ENCODE measurements at regions not wholly inside any gene's neighbourhood (a gene's known extent, or its start where the extent isn't known, plus 50 kb on each side); places are given as distances from the start of the nearest gene placed in this dataset.

DNA sequence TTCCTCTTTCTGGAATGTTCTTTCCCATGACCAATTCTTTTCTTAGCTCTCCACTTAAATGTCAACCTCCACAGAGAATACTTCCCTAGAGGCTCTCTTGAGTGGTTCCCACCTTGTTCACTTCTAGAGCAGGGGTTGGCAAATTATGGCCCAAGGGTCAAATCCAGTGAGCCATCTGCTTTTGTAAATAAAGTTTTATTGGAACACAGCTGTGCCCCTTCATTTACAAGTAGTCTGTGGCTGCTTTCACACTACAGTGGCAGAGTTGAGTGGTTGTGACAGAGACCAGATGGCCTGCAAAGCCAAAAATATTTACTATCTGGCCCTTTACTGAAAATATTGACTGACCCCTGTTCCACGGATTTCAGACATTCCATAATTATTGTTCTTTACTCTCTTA lies 166.2 kb downstream of the WNT5A start (continued):
- no peak for TF ChIP-seq GATAD2B (conservative IDR thresholded peaks at IDR 0.05; ENCODE audit: low read depth)

DNA sequence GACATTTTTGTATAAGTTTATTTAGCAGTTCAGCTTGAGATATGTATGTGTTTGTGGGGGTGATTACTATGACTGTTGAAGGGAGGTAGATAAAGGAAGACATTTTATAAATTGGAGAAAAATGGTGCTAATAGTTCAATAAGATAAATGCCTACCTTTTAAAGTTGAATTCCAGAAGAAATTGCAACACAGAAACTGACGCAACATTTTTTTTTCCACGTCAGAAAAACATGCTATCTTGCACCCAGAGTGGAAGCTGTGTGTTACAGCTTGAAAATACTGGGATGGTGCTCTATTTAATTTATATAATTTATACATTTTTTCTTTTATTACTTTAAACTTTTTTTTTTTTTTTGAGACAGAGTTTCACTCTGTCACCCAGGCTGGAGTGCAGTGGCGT lies 171.7 kb downstream of the WNT5A start:
- H3K4me3 ChIP-seq, result no peak overlapping the region
- ATAC-seq (no peak), DNase-seq (ENCODE audit: low read depth, low spot score) (no peak), FAIRE-seq (no peak)
- intact Hi-C loops (cut with micrococcal nuclease; ENCODE audit: unreplicated experiment), result no loop called here
- in situ Hi-C loops (cut with MboI), result no loop called here
- CTCF ChIA-PET, result no interaction called here
- H3K4me1 ChIP-seq (ENCODE audit: control insufficient read depth, insufficient read depth, low read length), result no peaks in the 10 kb centered on the region
- no peak overlapping the region for H2AFZ ChIP-seq (ENCODE audit: control insufficient read depth, low read depth, low read length)
- RAD21 ChIA-PET (ENCODE audit: unreplicated experiment), result no interaction called here
- no peak overlapping the region for H3K9ac ChIP-seq (ENCODE audit: control insufficient read depth, insufficient read depth, low read length)
- SMC1A ChIA-PET (ENCODE audit: uncharacterized antibody, unreplicated experiment), result interaction anchor here (0.9 kb wide), 1 partner anchor 407 kb away, joined by 4 read pairs; no protein-coding TSS in a partner anchor
- H3K27ac ChIP-seq (ENCODE audit: control insufficient read depth, insufficient read depth), result no peak overlapping the region
- H3K9me3 ChIP-seq (replicated peaks; ENCODE audit: control insufficient read depth, insufficient read depth, low read length), result no peaks in the 10 kb centered on the region
- 64% methylated on average over 2 of the region's 3 CpGs for WGBS (ENCODE audit: insufficient coverage, insufficient replicate concordance, low lambda C conversion rate, missing lambda C conversion rate)
- peaks cover 0 to 2% of the 10 kb centered on the region in 2 experiments; a peak in 1 of 4 replicates for H3K27me3 ChIP-seq (replicated peaks in 1 of 2; ENCODE audit: control insufficient read depth in 2 of 2, insufficient read depth in 2 of 2, low read length in 1 of 2)
- no peaks in the 10 kb centered on the region for H4K20me1 ChIP-seq (ENCODE audit: control insufficient read depth, insufficient read depth)
- no TSS peak for BruUV-seq (replicated peaks)
- H3K4me2 ChIP-seq (ENCODE audit: control insufficient read depth, insufficient read depth), result no peak overlapping the region
- H3K79me2 ChIP-seq (ENCODE audit: control insufficient read depth, insufficient read depth, low read length), result no peaks in the 10 kb centered on the region
- no peaks in the 10 kb centered on the region for H3K36me3 ChIP-seq (ENCODE audit: control insufficient read depth in 2 of 2, insufficient read depth in 2 of 2, low read length in 1 of 2)
- POLR2A ChIA-PET, result no interaction called here
- TF ChIP-seq, protein P1, sequence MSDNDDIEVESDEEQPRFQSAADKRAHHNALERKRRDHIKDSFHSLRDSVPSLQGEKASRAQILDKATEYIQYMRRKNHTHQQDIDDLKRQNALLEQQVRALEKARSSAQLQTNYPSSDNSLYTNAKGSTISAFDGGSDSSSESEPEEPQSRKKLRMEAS (IDR thresholded peaks at IDR 0.05; ENCODE audit: low read depth, low read length), result no peak
- TF ChIP-seq JUND (IDR thresholded peaks at IDR 0.05; ENCODE audit: low read depth, low read length) (no peak), ZNF24 (IDR thresholded peaks at IDR 0.05) (no peak), NFYB (IDR thresholded peaks at IDR 0.05; ENCODE audit: insufficient read depth, low read depth, low read length) (no peak), MTA2 (IDR thresholded peaks at IDR 0.05; ENCODE audit: low read depth) (no peak), POLR2AphosphoS5 (IDR thresholded peaks at IDR 0.05; ENCODE audit: low read length) (no peak), RB1 (IDR thresholded peaks at IDR 0.05; ENCODE audit: borderline replicate concordance) (no peak), MYC (IDR thresholded peaks at IDR 0.05; ENCODE audit: insufficient read depth, insufficient read length, insufficient replicate concordance, low read length, severe bottlenecking) (no peak), TBL1XR1 (IDR thresholded peaks at IDR 0.05; ENCODE audit: low read depth, low read length) (no peak)
- TF ChIP-seq, protein P2, sequence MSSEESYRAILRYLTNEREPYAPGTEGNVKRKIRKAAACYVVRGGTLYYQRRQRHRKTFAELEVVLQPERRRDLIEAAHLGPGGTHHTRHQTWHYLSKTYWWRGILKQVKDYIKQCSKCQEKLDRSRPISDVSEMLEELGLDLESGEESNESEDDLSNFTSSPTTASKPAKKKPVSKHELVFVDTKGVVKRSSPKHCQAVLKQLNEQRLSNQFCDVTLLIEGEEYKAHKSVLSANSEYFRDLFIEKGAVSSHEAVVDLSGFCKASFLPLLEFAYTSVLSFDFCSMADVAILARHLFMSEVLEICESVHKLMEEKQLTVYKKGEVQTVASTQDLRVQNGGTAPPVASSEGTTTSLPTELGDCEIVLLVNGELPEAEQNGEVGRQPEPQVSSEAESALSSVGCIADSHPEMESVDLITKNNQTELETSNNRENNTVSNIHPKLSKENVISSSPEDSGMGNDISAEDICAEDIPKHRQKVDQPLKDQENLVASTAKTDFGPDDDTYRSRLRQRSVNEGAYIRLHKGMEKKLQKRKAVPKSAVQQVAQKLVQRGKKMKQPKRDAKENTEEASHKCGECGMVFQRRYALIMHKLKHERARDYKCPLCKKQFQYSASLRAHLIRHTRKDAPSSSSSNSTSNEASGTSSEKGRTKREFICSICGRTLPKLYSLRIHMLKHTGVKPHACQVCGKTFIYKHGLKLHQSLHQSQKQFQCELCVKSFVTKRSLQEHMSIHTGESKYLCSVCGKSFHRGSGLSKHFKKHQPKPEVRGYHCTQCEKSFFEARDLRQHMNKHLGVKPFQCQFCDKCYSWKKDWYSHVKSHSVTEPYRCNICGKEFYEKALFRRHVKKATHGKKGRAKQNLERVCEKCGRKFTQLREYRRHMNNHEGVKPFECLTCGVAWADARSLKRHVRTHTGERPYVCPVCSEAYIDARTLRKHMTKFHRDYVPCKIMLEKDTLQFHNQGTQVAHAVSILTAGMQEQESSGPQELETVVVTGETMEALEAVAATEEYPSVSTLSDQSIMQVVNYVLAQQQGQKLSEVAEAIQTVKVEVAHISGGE (CRISPR knock-in tag; IDR thresholded peaks at IDR 0.05), result no peak
- TF ChIP-seq, protein P3, sequence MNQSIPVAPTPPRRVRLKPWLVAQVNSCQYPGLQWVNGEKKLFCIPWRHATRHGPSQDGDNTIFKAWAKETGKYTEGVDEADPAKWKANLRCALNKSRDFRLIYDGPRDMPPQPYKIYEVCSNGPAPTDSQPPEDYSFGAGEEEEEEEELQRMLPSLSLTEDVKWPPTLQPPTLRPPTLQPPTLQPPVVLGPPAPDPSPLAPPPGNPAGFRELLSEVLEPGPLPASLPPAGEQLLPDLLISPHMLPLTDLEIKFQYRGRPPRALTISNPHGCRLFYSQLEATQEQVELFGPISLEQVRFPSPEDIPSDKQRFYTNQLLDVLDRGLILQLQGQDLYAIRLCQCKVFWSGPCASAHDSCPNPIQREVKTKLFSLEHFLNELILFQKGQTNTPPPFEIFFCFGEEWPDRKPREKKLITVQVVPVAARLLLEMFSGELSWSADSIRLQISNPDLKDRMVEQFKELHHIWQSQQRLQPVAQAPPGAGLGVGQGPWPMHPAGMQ (IDR thresholded peaks at IDR 0.05; ENCODE audit: borderline replicate concordance), result no peak
- TF ChIP-seq, protein P4, sequence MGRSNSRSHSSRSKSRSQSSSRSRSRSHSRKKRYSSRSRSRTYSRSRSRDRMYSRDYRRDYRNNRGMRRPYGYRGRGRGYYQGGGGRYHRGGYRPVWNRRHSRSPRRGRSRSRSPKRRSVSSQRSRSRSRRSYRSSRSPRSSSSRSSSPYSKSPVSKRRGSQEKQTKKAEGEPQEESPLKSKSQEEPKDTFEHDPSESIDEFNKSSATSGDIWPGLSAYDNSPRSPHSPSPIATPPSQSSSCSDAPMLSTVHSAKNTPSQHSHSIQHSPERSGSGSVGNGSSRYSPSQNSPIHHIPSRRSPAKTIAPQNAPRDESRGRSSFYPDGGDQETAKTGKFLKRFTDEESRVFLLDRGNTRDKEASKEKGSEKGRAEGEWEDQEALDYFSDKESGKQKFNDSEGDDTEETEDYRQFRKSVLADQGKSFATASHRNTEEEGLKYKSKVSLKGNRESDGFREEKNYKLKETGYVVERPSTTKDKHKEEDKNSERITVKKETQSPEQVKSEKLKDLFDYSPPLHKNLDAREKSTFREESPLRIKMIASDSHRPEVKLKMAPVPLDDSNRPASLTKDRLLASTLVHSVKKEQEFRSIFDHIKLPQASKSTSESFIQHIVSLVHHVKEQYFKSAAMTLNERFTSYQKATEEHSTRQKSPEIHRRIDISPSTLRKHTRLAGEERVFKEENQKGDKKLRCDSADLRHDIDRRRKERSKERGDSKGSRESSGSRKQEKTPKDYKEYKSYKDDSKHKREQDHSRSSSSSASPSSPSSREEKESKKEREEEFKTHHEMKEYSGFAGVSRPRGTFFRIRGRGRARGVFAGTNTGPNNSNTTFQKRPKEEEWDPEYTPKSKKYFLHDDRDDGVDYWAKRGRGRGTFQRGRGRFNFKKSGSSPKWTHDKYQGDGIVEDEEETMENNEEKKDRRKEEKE (IDR thresholded peaks at IDR 0.05), result no peak

Measured in GM12878 (cell line).